BE2C (cell line): ENCODE measurements at regions not wholly inside any gene's neighbourhood (a gene's known extent, or its start where the extent isn't known, plus 50 kb on each side); places are given as distances from the start of the nearest gene placed in this dataset.

Experiments
- DNase-seq: peaks from one replicate; pipeline ENCODE4 v3.0.0-alpha.2; 2020
- H3K27me3 ChIP-seq: fragments of 250-450 bp; sonication (Bioruptor Pico); 2 replicates; pipeline ENCODE4 v1.5.1; 2020; ENCODE audit warnings: mild to moderate bottlenecking
- H3K36me3 ChIP-seq: fragments of 250-450 bp; sonication (Bioruptor Pico); 2 replicates; pipeline ENCODE4 v1.5.1; 2020; ENCODE audit warnings: mild to moderate bottlenecking
- H3K4me1 ChIP-seq: fragments of 250-450 bp; sonication (Bioruptor Pico); 2 replicates; pipeline ENCODE4 v1.5.1; 2020
- H3K4me3 ChIP-seq: 2 replicates; pipeline ENCODE4 v1.5.1; 2011; ENCODE audit warnings: low read depth, low read length
- H3K9me3 ChIP-seq: fragments of 250-450 bp; sonication (Bioruptor Pico); 2 replicates; pipeline ENCODE4 v1.5.1; 2020
- TF ChIP-seq, protein P1 (sequence below): IDR thresholded peaks from 2 replicates; pipeline ENCODE4 v1.5.1; 2012; ENCODE audit warnings: mild to moderate bottlenecking, low read depth, low read length

DNA sequence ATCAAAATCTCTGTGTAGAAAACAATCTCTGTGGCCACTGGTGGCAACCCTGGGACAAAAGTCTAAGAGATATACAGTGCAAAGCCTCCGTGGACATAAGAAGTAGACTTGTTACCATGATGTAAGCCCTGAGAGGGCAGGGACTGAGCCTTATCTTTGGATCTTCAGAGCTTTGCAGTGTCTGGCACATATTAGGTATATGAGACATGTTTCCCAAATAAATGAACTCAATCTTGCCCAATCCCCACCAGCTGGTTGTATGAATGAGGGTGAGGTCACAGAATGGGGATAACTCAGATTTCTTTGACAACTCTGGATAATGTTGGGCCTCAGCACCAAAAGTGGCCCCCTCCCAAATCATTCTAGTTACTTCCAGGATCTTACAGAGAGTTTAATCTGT, 511.4 kb upstream of the DIPK2B start:
- no peak overlapping the region for H3K4me3 ChIP-seq
- no peaks in the 10 kb centered on the region for H3K4me1 ChIP-seq
- TF ChIP-seq, protein P1, sequence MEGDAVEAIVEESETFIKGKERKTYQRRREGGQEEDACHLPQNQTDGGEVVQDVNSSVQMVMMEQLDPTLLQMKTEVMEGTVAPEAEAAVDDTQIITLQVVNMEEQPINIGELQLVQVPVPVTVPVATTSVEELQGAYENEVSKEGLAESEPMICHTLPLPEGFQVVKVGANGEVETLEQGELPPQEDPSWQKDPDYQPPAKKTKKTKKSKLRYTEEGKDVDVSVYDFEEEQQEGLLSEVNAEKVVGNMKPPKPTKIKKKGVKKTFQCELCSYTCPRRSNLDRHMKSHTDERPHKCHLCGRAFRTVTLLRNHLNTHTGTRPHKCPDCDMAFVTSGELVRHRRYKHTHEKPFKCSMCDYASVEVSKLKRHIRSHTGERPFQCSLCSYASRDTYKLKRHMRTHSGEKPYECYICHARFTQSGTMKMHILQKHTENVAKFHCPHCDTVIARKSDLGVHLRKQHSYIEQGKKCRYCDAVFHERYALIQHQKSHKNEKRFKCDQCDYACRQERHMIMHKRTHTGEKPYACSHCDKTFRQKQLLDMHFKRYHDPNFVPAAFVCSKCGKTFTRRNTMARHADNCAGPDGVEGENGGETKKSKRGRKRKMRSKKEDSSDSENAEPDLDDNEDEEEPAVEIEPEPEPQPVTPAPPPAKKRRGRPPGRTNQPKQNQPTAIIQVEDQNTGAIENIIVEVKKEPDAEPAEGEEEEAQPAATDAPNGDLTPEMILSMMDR, result no peak
- no peaks in the 10 kb centered on the region for H3K9me3 ChIP-seq
- H3K36me3 ChIP-seq, result no peaks in the 10 kb centered on the region
- H3K27me3 ChIP-seq, result no peaks in the 10 kb centered on the region
- DNase-seq, result no peak

DNA sequence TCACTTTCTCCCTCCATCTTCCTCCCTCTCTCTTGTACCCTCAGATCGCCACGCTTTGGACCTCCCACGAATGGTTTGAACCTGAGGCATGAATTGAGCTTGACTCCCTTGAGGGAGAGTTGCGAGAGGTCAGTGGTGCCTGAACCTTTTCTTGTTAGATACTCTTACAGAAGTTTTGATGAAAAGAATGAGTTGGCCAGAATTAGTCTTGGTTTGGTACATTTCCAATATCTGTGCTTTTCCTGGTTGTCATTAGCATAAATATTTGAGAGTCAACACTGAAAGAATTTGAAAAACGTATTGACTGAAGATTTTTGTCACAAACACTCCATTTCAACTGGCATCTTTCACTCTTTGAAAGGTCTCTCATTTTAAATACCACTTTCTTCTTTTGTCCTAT, 510.6 kb upstream of the DIPK2B start:
- no peak for DNase-seq

DNA sequence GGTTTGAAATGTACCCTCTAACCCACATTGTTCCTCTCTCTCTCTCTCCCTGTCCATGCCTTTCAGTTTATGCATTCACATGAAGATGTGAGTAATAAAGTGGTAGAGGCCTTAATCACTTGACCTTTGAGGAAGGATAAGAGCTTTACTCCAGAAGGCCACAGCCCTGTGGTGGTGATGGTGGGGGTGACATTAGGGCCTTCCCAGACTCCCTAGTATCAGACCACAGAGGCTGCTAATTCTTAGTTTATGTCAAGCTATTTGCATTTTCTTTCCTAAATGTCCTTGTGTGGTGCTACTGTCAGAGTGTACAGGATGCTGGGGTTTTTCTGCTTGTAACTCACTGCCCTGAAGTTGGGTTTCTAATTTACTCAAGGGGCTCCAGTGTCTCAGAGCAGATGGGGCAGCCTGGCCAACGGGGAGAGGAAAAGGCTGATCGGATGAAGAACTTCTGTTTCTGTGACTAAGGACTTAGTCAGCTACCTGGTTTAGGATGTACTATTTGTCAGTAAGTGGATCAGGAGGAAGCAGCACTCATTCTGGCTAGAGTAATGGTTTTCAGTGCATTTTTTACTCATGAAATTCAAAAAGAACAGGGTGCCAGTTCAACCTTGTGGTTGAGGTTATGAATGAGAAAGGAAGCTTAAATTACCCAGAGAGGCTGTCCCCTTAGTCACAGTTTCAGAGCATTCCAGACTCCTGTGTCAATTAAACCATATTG, 509.6 kb upstream of the DIPK2B start:
- DNase-seq, result no peak
- Histone ChIP-seq H3K27me3 (no peaks in the 10 kb centered on the region), H3K4me3 (no peak overlapping the region), H3K9me3 (no peaks in the 10 kb centered on the region), H3K36me3 (no peaks in the 10 kb centered on the region), H3K4me1 (no peaks in the 10 kb centered on the region)
- TF ChIP-seq, protein P1, result no peak

More for the DNA sequence above, 510.6 kb upstream of the DIPK2B start:
- H3K4me3 ChIP-seq, result no peak overlapping the region
- TF ChIP-seq, protein P1, result no peak
- H3K9me3 ChIP-seq, result no peaks in the 10 kb centered on the region
- H3K4me1 ChIP-seq, result no peaks in the 10 kb centered on the region
- H3K27me3 ChIP-seq, result no peaks in the 10 kb centered on the region
- no peaks in the 10 kb centered on the region for H3K36me3 ChIP-seq

DNA sequence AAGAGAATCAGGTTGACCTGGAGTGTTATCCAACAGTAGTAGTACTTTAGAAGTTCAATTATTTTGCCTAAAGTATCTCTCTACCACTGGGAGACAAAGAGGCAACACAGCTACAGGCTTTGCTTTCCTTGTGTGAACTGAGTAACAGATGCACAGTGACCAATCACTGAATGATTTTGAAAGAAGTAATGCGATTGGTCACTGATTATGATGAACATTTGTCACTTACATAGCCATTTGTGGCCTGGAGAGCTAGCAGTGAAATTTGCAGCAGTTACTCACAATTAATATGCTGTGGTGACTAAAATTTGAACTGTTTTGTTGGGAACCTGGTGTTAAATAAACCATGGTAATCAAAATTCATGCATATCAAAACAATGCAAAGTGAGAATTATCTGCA, 508.7 kb upstream of the DIPK2B start:
- no peaks in the 10 kb centered on the region for H3K4me1 ChIP-seq
- TF ChIP-seq, protein P1, result no peak
- H3K36me3 ChIP-seq, result no peaks in the 10 kb centered on the region
- H3K27me3 ChIP-seq, result no peaks in the 10 kb centered on the region
- DNase-seq, result no peak
- H3K9me3 ChIP-seq, result no peaks in the 10 kb centered on the region
- H3K4me3 ChIP-seq, result no peak overlapping the region

DNA sequence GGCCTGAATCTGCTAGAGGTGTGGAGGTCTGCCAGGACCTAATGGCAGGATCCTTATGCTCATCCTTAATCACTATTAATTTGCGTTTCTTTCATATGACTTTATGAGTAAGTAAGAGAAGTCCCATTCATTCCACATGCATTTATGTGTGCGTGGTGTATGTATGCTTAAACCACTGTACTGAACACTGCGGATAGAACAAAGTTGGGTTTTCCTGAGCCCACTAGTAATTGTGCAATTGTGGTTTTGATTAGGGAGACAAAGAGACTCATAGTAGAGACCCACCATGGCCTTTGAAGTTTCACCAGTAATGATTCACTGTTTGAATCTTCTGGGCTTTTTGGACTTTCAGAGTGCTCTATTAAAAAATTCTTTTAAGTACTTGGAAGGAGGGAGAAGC, 498.5 kb upstream of the DIPK2B start:
- H3K4me1 ChIP-seq, result no peaks in the 10 kb centered on the region
- H3K27me3 ChIP-seq, result no peaks in the 10 kb centered on the region
- DNase-seq, result no peak
- H3K9me3 ChIP-seq, result no peaks in the 10 kb centered on the region
- no peak overlapping the region for H3K4me3 ChIP-seq
- TF ChIP-seq, protein P1, result no peak
- H3K36me3 ChIP-seq, result no peaks in the 10 kb centered on the region

DNA sequence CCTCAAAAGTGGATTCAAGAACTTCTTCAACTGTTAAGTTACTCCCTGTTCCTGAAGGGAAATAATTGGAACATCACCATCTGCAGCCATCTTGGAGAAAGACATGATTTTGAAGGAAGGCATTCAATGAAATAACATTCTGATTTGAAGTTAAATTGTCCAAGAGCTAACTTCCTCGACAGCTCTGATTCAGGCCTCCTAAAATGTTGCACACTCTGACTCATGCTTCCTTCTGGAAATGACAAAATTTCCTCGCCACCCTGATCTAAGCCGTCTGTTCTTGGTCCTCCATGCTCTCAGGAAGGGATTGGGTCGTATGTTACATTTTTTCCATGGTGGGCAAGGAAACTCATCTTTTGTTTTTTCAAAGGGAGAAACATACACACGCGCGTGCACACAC, 496.9 kb upstream of the DIPK2B start:
- DNase-seq, result no peak
- Histone ChIP-seq H3K4me1 (no peaks in the 10 kb centered on the region), H3K27me3 (no peaks in the 10 kb centered on the region), H3K9me3 (no peaks in the 10 kb centered on the region), H3K36me3 (no peaks in the 10 kb centered on the region), H3K4me3 (no peak overlapping the region)
- TF ChIP-seq, protein P1, result no peak
